NCI-H2227 (cell line): ENCODE measurements at regions not wholly inside any gene's neighbourhood (a gene's known extent, or its start where the extent isn't known, plus 50 kb on each side); places are given as distances from the start of the nearest gene placed in this dataset.
"Not testable (repeated sequence)": the region's sequence is repeated elsewhere in the genome, so short reads cannot be mapped to it uniquely, and the experiment has no call there.

ENCODE experiments used
- DNase-seq: peaks from one replicate; lab custom pipeline; 2025; ENCODE audit not compliant: unreplicated experiment; lab: John Stamatoyannopoulos, UW

DNA sequence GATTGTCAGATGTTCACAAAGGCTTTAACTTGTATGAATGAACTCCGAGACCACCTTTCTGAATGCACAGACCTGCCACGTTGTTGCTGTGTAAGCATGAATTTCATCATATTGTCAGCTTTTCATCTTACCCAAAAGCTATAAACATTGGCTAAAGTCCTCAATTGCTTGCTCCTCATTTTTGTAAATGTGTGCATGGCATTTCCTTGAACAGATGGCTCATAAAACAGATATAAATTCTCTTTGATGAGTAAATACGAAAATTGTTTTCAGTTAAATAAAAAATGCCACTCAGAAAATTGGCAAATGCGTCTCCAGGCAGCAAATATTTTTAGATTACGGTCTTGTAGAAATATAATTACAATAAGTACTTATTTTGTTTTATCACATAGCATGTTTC, 226.0 kb upstream of the NDN start:
- DNase-seq: no peak

- DNase-seq: no peak
These were observed 226.5 kb upstream of the NDN start for GRCh38 chr15:23913635-23914034.

GRCh38 chr15:23924686-23925085, 237.6 kb upstream of the NDN start:
- no peak for DNase-seq

- DNase-seq: no peak
These were observed 267.8 kb upstream of the NDN start for GRCh38 chr15:23954931-23955330.

- no peak for DNase-seq
These were observed 296.6 kb upstream of the NDN start for GRCh38 chr15:23983500-23984259.

GRCh38 chr15:23994273-23994672, 307.2 kb upstream of the NDN start:
- DNase-seq: no peak

- DNase-seq: no peak
These were observed 311.0 kb upstream of the NDN start for GRCh38 chr15:23998056-23998455.

- DNase-seq: no peak
These were observed 321.4 kb upstream of the NDN start for GRCh38 chr15:24008476-24008875.

- DNase-seq: no peak
These were observed 330.4 kb upstream of the NDN start for GRCh38 chr15:24017470-24017869.

GRCh38 chr15:24039683-24040082, 352.6 kb upstream of the NDN start:
- no peak for DNase-seq

DNA sequence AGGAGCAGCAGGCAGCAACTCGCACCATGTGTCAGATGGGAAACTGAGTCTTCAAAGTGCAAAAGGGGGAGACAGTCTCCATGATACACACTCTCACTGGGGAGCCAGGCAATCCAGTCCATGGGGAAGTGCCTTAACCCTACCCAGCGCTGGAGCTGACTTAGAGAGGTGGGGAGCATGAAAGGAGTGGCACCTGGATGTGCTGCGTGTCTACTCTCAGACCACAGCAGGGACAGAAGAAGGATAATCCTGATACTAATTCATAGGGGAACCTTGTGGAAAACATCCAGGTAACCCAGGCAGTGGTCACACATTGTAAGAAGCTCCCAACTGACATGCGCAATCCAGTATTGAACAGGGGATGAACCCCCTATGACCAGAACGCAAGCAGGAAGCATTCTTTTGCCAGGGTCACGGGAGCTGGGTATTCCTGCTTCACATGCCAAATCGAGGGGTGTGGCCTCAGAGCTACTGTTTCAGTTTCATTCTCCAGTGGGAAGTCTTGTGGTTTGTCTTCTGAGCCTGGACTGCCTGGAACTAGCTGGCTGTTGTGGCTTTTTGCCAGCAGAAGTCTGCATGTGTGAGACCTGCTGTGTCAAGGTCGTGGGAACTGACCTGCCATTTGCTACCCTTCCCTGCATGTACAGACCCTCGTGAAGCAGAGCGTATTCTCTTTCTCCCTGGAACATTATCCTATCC, 367.6 kb upstream of the NDN start:
- DNase-seq: peak; percentile 3

DNA sequence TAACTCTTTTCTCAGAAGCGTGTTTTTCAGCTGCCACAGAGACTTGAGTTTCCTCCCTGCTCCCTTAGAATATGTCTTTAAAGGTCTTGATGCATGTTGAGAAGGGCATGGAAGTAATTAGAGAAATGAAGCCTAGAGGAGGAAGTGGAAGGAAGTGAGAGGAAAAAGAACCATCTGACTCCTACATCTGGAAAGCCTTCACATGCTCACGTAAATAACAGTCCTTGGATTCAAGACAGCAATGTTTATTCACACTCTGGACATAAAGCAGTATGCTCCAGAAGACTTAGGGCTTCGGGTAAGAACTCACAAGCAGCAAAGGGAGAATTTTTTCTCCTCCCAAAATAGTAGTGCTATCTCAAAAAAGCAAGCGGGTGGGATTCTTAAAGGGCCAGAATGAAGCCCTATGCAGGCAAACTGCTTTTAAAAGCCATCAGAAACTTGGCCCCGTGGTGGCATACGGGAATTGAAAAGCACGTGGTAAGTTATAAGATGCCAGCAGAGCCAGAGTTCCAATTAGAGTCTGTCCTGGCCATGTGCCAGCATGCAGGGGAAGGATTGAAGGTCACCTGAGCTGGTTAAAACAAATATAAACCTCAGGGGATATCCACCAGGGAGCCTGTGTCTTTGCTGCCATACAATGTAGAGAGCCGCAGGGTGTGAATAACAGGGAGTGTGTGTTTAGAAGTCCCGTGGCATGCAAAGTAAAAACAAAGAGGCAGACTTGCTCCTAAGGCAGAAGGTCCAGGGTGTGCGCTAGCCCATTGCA, 380.8 kb upstream of the NDN start:
- no peak for DNase-seq

- DNase-seq: no peak
These were observed 388.4 kb upstream of the NDN start for GRCh38 chr15:24075420-24076089.

DNA sequence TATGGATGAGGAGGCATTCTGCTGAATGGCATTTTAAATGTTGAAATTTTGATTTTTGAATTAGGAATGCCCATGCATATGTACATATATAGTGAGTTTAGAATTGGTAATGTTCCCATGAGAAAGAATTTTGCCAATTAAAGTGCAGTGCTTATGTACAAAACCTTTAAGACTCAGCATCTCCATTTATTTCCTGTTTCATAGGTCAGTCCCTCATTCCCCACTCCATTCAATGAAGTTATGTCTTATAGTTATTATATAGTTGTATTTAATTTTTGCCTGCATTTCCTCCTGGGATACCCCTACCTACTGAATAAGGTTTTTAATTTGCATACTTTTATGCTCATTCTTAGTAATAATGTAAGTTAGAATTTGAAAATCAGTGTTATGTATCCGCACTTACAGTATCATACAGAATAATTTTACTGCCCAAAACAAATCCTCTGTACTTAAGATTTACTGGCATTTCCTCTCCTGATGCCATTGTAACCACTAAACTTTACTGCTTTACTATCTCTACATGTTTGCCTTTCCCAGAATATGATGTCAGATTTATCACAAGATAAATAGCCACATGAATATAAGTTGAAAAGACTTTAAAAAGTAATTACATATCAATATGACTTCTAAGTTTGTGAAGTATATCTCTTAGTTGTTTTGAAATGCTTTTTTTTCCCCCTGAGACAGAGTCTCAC, 389.1 kb upstream of the NDN start:
- no peak for DNase-seq

DNA sequence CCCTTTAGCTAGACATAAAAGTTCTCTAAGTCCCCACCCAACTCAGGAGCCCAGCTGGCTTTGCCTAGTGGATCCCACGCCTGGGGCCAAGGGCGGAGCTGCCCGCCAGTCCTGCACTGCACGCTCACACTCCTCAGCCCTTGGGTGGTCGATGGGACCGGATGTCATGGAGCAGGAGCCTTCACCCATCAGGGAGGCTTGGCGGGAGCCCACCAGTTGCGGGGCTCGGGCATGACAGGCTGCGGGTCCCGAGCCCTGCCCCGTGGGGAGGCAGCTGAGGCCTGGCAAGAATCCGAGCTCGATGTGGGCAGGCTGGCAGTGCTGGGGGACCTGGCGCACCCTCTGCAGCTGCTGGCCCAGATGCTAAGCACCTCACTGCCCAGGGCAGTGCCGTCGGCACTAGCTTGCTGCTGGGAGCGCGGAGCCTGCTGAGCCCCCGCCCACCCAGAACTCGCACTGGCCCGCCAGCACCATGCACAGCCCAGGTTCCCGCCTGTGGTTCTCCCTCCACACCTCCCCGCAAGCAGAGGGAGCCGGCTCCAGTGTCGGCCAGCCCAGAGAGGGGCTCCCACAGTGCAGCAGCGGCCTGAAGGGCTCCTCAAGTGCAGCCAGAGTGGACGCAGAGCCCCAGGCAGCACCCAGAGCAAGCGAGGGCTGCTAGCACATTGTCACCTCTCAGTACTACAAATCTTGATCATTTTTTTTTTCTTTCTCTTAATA, 391.4 kb upstream of the NDN start:
- DNase-seq: no peak

DNA sequence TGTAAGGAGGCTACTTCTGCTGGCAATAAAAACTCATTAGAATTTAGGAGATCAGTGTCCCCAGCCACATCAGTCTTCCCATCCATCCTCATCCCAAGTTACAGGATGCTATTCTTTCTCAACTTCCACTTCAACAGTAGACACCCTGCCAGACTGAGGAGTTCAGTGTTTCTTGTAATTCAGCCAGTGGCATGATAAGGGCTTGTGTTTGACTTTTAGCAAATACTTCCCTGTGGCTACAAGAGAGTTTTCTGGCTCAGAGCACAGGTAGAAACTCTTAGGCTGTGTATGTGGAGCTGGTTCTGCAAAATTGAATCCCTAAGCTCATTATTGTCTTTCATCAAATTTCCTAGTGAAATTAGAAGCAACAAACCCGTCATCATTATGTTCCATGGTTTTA, 401.8 kb upstream of the NDN start:
- not testable (repeated sequence) for DNase-seq

- DNase-seq: peak; percentile 9
These were observed 414.4 kb upstream of the NDN start for GRCh38 chr15:24101503-24101902.

GRCh38 chr15:24107524-24107923, 420.4 kb upstream of the NDN start:
- not testable (repeated sequence) for DNase-seq

- DNase-seq: not testable (repeated sequence)
These were observed 420.8 kb upstream of the NDN start for GRCh38 chr15:24107948-24108347.

GRCh38 chr15:24108349-24108748, 421.2 kb upstream of the NDN start:
- not testable (repeated sequence) for DNase-seq
